HG03159 (cell line): ENCODE measurements at regions not wholly inside any gene's neighbourhood (a gene's known extent, or its start where the extent isn't known, plus 50 kb on each side); places are given as distances from the start of the nearest gene placed in this dataset.
"Not testable (repeated sequence)": the region's sequence is repeated elsewhere in the genome, so short reads cannot be mapped to it uniquely, and the experiment has no call there.

Experiments
- ATAC-seq: cut with Tn5 transposase; IDR thresholded peaks from one replicate; pipeline ENCODE4 v1.9.1; 2021; ENCODE audit warnings: mild to moderate bottlenecking, moderate library complexity; ENCODE audit not compliant: unreplicated experiment

- no peak for ATAC-seq
Observed at GRCh38 chr22:48936391-48936790, 891.3 kb downstream of the BRD1 start.

- no peak for ATAC-seq
Observed at GRCh38 chr22:48934446-48934845, 893.2 kb downstream of the BRD1 start.

- no peak for ATAC-seq
Observed at GRCh38 chr22:48931452-48931851, 896.2 kb downstream of the BRD1 start.

- ATAC-seq: no peak
Observed at GRCh38 chr22:48929276-48929790, 898.3 kb downstream of the BRD1 start.

- ATAC-seq: no peak
Observed at GRCh38 chr22:48927591-48927990, 900.1 kb downstream of the BRD1 start.

GRCh38 chr22:48926643-48927042 is 901.0 kb downstream of the BRD1 start:
- ATAC-seq: no peak

GRCh38 chr22:48926136-48926535 is 901.5 kb downstream of the BRD1 start:
- ATAC-seq: no peak

GRCh38 chr22:48925450-48925849 is 902.2 kb downstream of the BRD1 start:
- ATAC-seq: no peak

- no peak for ATAC-seq
Observed at GRCh38 chr22:48923996-48924395, 903.7 kb downstream of the BRD1 start.

- ATAC-seq: no peak
Observed at GRCh38 chr22:48923165-48923865, 904.4 kb downstream of the BRD1 start.

GRCh38 chr22:48921411-48921903 is 906.2 kb downstream of the BRD1 start:
- ATAC-seq: no peak

- no peak for ATAC-seq
Observed at GRCh38 chr22:48920776-48921241, 906.9 kb downstream of the BRD1 start.

GRCh38 chr22:48919851-48920589 is 907.7 kb downstream of the BRD1 start:
- no peak for ATAC-seq

- no peak for ATAC-seq
Observed at GRCh38 chr22:48919187-48919590, 908.5 kb downstream of the BRD1 start.

GRCh38 chr22:48918585-48919186 is 909.0 kb downstream of the BRD1 start:
- no peak for ATAC-seq

- not testable (repeated sequence) for ATAC-seq
Observed at GRCh38 chr22:48912356-48913066, 915.2 kb downstream of the BRD1 start.

- not testable (repeated sequence) for ATAC-seq
Observed at GRCh38 chr22:48911647-48912046, 916.0 kb downstream of the BRD1 start.

- not testable (repeated sequence) for ATAC-seq
Observed at GRCh38 chr22:48911067-48911466, 916.6 kb downstream of the BRD1 start.

- ATAC-seq: no peak
Observed at GRCh38 chr22:48908547-48908946, 919.1 kb downstream of the BRD1 start.

- no peak for ATAC-seq
Observed at GRCh38 chr22:48907591-48907990, 920.1 kb downstream of the BRD1 start.
